ENCODE measurements at regions not wholly inside any gene's neighbourhood (a gene's known extent, or its start where the extent isn't known, plus 50 kb on each side); places are given as distances from the start of the nearest gene placed in this dataset.

GRCh38 chr13:74214321-74214720 is 80.1 kb upstream of the KLF12 start:
- DNase-seq, result no peak
- no peak overlapping the region for H3K27ac ChIP-seq (ENCODE audit: insufficient read depth, low read length, poor library complexity, severe bottlenecking)
- no peaks in the 10 kb centered on the region for H3K27me3 ChIP-seq (replicated peaks; ENCODE audit: control insufficient read depth, insufficient read depth, low read length, poor library complexity, severe bottlenecking)
- no peaks in the 10 kb centered on the region for H3K9me3 ChIP-seq (ENCODE audit: control insufficient read depth, low read length)
- H3K36me3 ChIP-seq (ENCODE audit: control insufficient read depth, insufficient read depth, low read length), result no peaks in the 10 kb centered on the region
- H3K4me1 ChIP-seq (ENCODE audit: control insufficient read depth, insufficient read depth, low read length, poor library complexity, severe bottlenecking), result no peaks in the 10 kb centered on the region
- no peak overlapping the region for H3K4me3 ChIP-seq (ENCODE audit: insufficient read depth, low read depth, low read length, poor library complexity, severe bottlenecking)

- no peak overlapping the region for H3K27ac ChIP-seq (ENCODE audit: insufficient read depth, low read length, poor library complexity, severe bottlenecking)
- no peaks in the 10 kb centered on the region for H3K36me3 ChIP-seq (ENCODE audit: control insufficient read depth, insufficient read depth, low read length)
- DNase-seq, result no peak
- no peak overlapping the region for H3K4me3 ChIP-seq (ENCODE audit: insufficient read depth, low read depth, low read length, poor library complexity, severe bottlenecking)
- H3K9me3 ChIP-seq (ENCODE audit: control insufficient read depth, low read length), result no peaks in the 10 kb centered on the region
- H3K4me1 ChIP-seq (ENCODE audit: control insufficient read depth, insufficient read depth, low read length, poor library complexity, severe bottlenecking), result no peaks in the 10 kb centered on the region
- no peaks in the 10 kb centered on the region for H3K27me3 ChIP-seq (replicated peaks; ENCODE audit: control insufficient read depth, insufficient read depth, low read length, poor library complexity, severe bottlenecking)
Measured at GRCh38 chr13:74210693-74211393, 76.6 kb upstream of the KLF12 start.

GRCh38 chr13:74206855-74207254 is 72.7 kb upstream of the KLF12 start:
- H3K4me1 ChIP-seq (ENCODE audit: control insufficient read depth, insufficient read depth, low read length, poor library complexity, severe bottlenecking), result no peaks in the 10 kb centered on the region
- H3K27ac ChIP-seq (ENCODE audit: insufficient read depth, low read length, poor library complexity, severe bottlenecking), result no peak overlapping the region

GRCh38 chr13:74206061-74206561 is 71.9 kb upstream of the KLF12 start:
- DNase-seq, result no peak
- no peak overlapping the region for H3K27ac ChIP-seq (ENCODE audit: insufficient read depth, low read length, poor library complexity, severe bottlenecking)
- H3K4me1 ChIP-seq (ENCODE audit: control insufficient read depth, insufficient read depth, low read length, poor library complexity, severe bottlenecking), result no peaks in the 10 kb centered on the region

More at GRCh38 chr13:74206855-74207254, 72.7 kb upstream of the KLF12 start:
- DNase-seq, result no peak
- H3K9me3 ChIP-seq (ENCODE audit: control insufficient read depth, low read length), result no peaks in the 10 kb centered on the region
- no peak overlapping the region for H3K4me3 ChIP-seq (ENCODE audit: insufficient read depth, low read depth, low read length, poor library complexity, severe bottlenecking)
- H3K36me3 ChIP-seq (ENCODE audit: control insufficient read depth, insufficient read depth, low read length), result no peaks in the 10 kb centered on the region
- H3K27me3 ChIP-seq (replicated peaks; ENCODE audit: control insufficient read depth, insufficient read depth, low read length, poor library complexity, severe bottlenecking), result no peaks in the 10 kb centered on the region

GRCh38 chr13:74205313-74205690 is 71.1 kb upstream of the KLF12 start:
- H3K36me3 ChIP-seq (ENCODE audit: control insufficient read depth, insufficient read depth, low read length), result no peaks in the 10 kb centered on the region
- no peaks in the 10 kb centered on the region for H3K27me3 ChIP-seq (replicated peaks; ENCODE audit: control insufficient read depth, insufficient read depth, low read length, poor library complexity, severe bottlenecking)
- DNase-seq, result no peak
- no peaks in the 10 kb centered on the region for H3K9me3 ChIP-seq (ENCODE audit: control insufficient read depth, low read length)
- H3K4me3 ChIP-seq (ENCODE audit: insufficient read depth, low read depth, low read length, poor library complexity, severe bottlenecking), result no peak overlapping the region
- H3K27ac ChIP-seq (ENCODE audit: insufficient read depth, low read length, poor library complexity, severe bottlenecking), result no peak overlapping the region
- no peaks in the 10 kb centered on the region for H3K4me1 ChIP-seq (ENCODE audit: control insufficient read depth, insufficient read depth, low read length, poor library complexity, severe bottlenecking)

More at GRCh38 chr13:74206061-74206561, 71.9 kb upstream of the KLF12 start:
- Histone ChIP-seq H3K4me3 (ENCODE audit: insufficient read depth, low read depth, low read length, poor library complexity, severe bottlenecking) (no peak overlapping the region), H3K36me3 (ENCODE audit: control insufficient read depth, insufficient read depth, low read length) (no peaks in the 10 kb centered on the region), H3K27me3 (replicated peaks; ENCODE audit: control insufficient read depth, insufficient read depth, low read length, poor library complexity, severe bottlenecking) (no peaks in the 10 kb centered on the region), H3K9me3 (ENCODE audit: control insufficient read depth, low read length) (no peaks in the 10 kb centered on the region)

GRCh38 chr13:74204602-74205312 is 70.6 kb upstream of the KLF12 start:
- Histone ChIP-seq H3K4me3 (ENCODE audit: insufficient read depth, low read depth, low read length, poor library complexity, severe bottlenecking) (no peak overlapping the region), H3K27me3 (replicated peaks; ENCODE audit: control insufficient read depth, insufficient read depth, low read length, poor library complexity, severe bottlenecking) (no peaks in the 10 kb centered on the region), H3K36me3 (ENCODE audit: control insufficient read depth, insufficient read depth, low read length) (no peaks in the 10 kb centered on the region), H3K27ac (ENCODE audit: insufficient read depth, low read length, poor library complexity, severe bottlenecking) (no peak overlapping the region), H3K9me3 (ENCODE audit: control insufficient read depth, low read length) (no peaks in the 10 kb centered on the region), H3K4me1 (ENCODE audit: control insufficient read depth, insufficient read depth, low read length, poor library complexity, severe bottlenecking) (no peaks in the 10 kb centered on the region)
- no peak for DNase-seq

GRCh38 chr13:74203576-74203975 is 69.4 kb upstream of the KLF12 start:
- Histone ChIP-seq H3K36me3 (ENCODE audit: control insufficient read depth, insufficient read depth, low read length) (no peaks in the 10 kb centered on the region), H3K4me1 (ENCODE audit: control insufficient read depth, insufficient read depth, low read length, poor library complexity, severe bottlenecking) (no peaks in the 10 kb centered on the region), H3K27ac (ENCODE audit: insufficient read depth, low read length, poor library complexity, severe bottlenecking) (no peak overlapping the region)

GRCh38 chr13:74202129-74202813 is 68.1 kb upstream of the KLF12 start:
- Histone ChIP-seq H3K27ac (ENCODE audit: insufficient read depth, low read length, poor library complexity, severe bottlenecking) (no peak overlapping the region), H3K4me1 (ENCODE audit: control insufficient read depth, insufficient read depth, low read length, poor library complexity, severe bottlenecking) (no peaks in the 10 kb centered on the region), H3K4me3 (ENCODE audit: insufficient read depth, low read depth, low read length, poor library complexity, severe bottlenecking) (no peak overlapping the region), H3K27me3 (replicated peaks; ENCODE audit: control insufficient read depth, insufficient read depth, low read length, poor library complexity, severe bottlenecking) (no peaks in the 10 kb centered on the region), H3K9me3 (ENCODE audit: control insufficient read depth, low read length) (no peaks in the 10 kb centered on the region), H3K36me3 (ENCODE audit: control insufficient read depth, insufficient read depth, low read length) (no peaks in the 10 kb centered on the region)
- DNase-seq, result no peak

More at GRCh38 chr13:74203576-74203975, 69.4 kb upstream of the KLF12 start:
- Histone ChIP-seq H3K27me3 (replicated peaks; ENCODE audit: control insufficient read depth, insufficient read depth, low read length, poor library complexity, severe bottlenecking) (no peaks in the 10 kb centered on the region), H3K9me3 (ENCODE audit: control insufficient read depth, low read length) (no peaks in the 10 kb centered on the region), H3K4me3 (ENCODE audit: insufficient read depth, low read depth, low read length, poor library complexity, severe bottlenecking) (no peak overlapping the region)
- DNase-seq, result no peak

- Histone ChIP-seq H3K4me1 (ENCODE audit: control insufficient read depth, insufficient read depth, low read length, poor library complexity, severe bottlenecking) (no peaks in the 10 kb centered on the region), H3K9me3 (ENCODE audit: control insufficient read depth, low read length) (no peaks in the 10 kb centered on the region), H3K36me3 (ENCODE audit: control insufficient read depth, insufficient read depth, low read length) (no peaks in the 10 kb centered on the region), H3K4me3 (ENCODE audit: insufficient read depth, low read depth, low read length, poor library complexity, severe bottlenecking) (no peak overlapping the region), H3K27me3 (replicated peaks; ENCODE audit: control insufficient read depth, insufficient read depth, low read length, poor library complexity, severe bottlenecking) (no peaks in the 10 kb centered on the region), H3K27ac (ENCODE audit: insufficient read depth, low read length, poor library complexity, severe bottlenecking) (no peak overlapping the region)
- no peak for DNase-seq
Measured at GRCh38 chr13:74201530-74201929, 67.3 kb upstream of the KLF12 start.

- no peak for DNase-seq
- H3K9me3 ChIP-seq (ENCODE audit: control insufficient read depth, low read length), result no peaks in the 10 kb centered on the region
Measured at GRCh38 chr13:74200081-74200480, 65.9 kb upstream of the KLF12 start.

More at GRCh38 chr13:74200081-74200480, 65.9 kb upstream of the KLF12 start:
- Histone ChIP-seq H3K36me3 (ENCODE audit: control insufficient read depth, insufficient read depth, low read length) (no peaks in the 10 kb centered on the region), H3K27ac (ENCODE audit: insufficient read depth, low read length, poor library complexity, severe bottlenecking) (no peak overlapping the region), H3K4me3 (ENCODE audit: insufficient read depth, low read depth, low read length, poor library complexity, severe bottlenecking) (no peak overlapping the region), H3K27me3 (replicated peaks; ENCODE audit: control insufficient read depth, insufficient read depth, low read length, poor library complexity, severe bottlenecking) (no peaks in the 10 kb centered on the region), H3K4me1 (ENCODE audit: control insufficient read depth, insufficient read depth, low read length, poor library complexity, severe bottlenecking) (no peaks in the 10 kb centered on the region)
